Fibroblast of peridontal ligament (primary cell): ENCODE measurements at regions not wholly inside any gene's neighbourhood (a gene's known extent, or its start where the extent isn't known, plus 50 kb on each side); places are given as distances from the start of the nearest gene placed in this dataset.
"Not testable (repeated sequence)": the region's sequence is repeated elsewhere in the genome, so short reads cannot be mapped to it uniquely, and the experiment has no call there.

Experiments
- DNase-seq: peaks from one replicate; pipeline ENCODE4 v3.0.0-alpha.2; 2010; ENCODE audit errors: extremely low read depth

DNA sequence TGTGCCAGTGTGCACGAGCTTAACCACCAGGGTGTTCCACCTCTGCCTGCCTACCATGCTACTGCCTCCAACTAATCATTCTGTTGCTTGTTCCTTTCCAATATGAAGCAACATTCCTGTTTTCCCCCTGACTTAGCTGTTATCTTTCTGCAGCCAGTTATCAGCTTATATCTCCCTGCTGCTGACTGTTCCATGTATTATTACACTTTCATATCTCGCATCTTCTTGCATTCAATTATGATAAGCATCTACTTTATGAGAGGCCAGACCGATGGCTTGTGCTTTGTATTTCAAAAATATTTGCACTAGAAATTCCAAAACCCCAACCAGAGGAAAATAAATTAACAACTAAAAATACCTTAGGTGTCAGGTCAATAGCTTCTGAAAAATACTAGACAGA, 394.0 kb upstream of the BRINP1 start:
- DNase-seq, result no peak

- no peak for DNase-seq
Observed at GRCh38 chr9:119761812-119762211, 392.6 kb upstream of the BRINP1 start.

DNA sequence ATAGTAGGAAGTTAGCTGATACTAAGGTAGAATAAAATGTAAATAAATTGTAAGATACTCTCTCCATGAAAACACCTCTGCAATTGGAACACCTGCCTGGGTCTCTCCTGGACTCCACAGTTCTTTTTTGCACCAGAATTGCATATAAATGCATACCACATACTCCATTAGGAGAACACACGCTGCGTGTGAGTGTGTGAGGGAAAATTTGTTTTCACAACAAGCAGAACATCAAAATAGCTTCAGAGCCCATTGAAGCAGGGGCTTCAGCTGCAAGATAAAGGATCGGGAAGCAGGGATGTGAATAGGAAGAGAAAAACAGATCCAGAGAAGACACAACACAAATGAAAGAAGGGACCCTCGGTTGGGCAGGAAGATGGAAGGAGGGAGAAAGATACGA, 389.8 kb upstream of the BRINP1 start:
- no peak for DNase-seq

- no peak for DNase-seq
Observed at GRCh38 chr9:119758241-119758640, 389.0 kb upstream of the BRINP1 start.

DNA sequence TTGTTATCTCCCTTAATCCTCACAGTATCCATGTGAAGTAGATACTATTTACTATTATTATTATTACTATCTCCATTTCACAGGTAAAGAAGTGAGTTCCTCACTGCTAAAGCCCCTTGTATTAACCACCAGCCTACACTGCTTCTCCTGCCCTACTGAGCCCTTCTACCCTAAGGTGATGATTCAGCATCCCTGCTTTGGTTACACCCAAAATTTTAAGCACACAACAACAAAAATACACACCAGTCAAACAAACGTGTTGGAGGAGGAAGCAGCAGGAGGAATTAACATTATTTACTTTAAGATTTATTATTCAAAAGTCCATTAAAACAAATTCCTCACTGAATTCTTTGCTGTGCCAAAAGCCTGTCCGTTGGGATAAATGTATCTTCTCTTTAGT, 370.2 kb upstream of the BRINP1 start:
- no peak for DNase-seq

GRCh38 chr9:119736491-119737454, 367.5 kb upstream of the BRINP1 start:
- DNase-seq, result no peak

- no peak for DNase-seq
Observed at GRCh38 chr9:119727988-119728387, 358.8 kb upstream of the BRINP1 start.

GRCh38 chr9:119726035-119726434, 356.8 kb upstream of the BRINP1 start:
- no peak for DNase-seq

DNA sequence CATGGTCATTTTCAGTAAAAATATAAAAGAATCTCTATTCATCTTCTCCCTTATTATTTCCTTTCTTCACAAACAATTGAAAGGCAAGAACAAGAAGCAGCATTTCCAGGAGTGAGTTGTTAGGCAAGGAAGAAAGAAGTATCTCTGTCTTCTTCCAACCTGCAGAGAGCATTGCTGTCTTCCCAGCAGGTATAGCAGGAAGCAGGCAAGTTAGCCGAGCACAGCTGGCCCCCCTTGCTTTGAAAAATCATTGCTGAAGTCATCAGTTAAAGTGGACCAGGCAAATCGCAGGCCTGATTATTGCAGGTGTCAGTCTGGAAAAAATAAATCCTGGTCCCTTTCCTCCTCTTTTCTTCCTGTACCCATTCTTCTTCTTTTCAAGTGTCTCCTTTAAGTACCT, 353.1 kb upstream of the BRINP1 start:
- DNase-seq, result no peak

DNA sequence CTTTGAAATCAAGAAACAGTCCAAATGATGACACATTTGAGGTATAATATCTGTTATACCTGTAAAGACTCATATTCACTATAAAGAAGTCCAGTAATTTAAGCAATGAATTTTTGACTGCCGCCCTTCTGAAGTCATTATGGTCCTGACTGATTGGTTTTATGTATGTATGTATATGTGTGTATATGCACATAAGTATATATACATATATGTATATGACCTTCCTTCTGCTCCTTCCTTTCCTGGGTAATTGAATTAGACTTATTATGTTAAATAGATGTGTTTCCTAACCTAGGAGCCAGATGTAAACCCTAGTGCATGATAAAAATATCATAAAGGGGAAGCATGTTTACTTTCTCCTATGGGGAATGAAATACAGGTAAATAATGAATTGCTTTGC, 343.1 kb upstream of the BRINP1 start:
- no peak for DNase-seq

DNA sequence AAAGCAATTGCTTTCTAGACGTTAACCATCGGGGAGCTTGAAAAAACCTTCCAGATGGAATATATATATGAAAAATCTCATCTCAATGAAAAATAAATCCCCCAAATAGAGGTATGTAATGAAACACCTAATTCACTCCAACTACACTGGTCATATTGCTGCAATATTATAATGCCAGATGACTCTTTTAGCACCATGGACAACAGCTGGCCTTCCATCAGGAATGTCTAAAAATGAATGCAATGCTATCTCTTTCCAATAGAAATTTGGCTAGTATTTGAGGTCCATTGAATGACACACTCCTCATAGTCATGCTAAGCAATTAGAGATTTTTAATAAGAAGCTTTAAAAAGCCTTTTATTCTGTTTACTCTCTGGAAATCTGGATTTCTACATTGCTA, 340.2 kb upstream of the BRINP1 start:
- DNase-seq, result no peak

DNA sequence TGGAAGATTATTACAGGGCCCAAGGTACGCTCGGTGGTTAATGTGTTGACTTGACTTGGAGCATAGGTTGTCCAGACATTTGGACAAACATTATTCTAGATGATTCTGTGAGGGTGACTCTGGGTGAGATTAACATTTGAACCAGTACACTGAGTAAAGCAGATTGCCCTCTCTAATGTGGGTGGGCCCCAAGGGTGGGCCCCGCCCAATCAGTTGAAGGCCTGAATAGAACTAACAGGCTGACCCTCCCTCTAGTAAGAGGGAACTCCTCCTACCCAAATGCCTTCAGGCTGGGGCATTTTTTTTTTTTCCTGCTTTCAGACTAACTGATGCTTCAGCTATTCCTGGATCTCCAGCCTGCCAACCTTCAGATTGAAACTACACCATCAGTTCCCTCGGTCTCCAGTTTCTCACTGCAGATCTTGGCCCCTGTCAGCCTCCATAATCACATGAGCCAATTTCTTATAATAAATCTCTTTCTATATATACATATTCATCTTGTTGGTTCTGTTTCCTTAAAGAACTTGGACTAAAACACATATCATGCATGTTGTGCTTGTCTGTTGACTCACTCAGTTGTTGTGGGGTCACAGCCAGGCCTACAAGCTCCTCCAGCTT, 338.1 kb upstream of the BRINP1 start:
- DNase-seq, result no peak

DNA sequence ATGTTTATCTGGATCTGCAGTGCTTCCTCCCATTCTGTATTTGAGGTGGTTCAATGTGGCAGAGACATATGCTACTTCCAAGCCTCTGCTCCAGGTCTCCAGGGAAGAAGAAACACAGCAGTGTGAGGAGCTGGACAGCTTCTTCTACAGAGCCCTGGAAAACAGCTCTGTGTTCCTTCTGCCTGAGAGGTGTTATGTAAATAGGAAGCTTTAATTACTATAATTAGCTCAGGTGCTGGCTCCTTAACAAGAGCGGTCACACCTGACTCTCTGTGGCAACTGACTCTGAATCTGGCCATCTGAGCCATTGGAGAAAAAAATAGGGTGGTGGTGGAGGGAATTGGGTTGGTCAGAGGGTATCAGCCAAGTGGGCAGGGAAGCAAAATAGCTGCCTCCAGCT, 332.4 kb upstream of the BRINP1 start:
- DNase-seq, result no peak

DNA sequence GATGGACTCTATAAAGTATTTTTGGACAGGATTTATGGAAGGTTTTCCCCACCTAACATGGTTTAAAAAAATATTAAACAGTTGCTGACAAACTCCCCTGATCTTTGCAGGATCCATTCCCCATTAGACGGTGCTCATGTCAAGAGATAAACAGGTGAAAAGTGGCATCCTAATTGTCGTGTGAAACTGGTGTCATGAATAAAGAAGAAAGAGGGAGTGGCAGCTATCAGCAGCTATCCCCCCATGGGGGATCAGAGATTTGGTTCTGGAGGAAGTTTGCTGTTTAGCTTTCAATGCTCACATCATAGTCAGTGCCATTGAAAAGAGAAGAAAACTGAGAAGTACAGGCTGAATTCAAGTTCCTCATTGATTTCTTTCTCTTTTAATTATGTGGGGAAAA, 329.3 kb upstream of the BRINP1 start:
- DNase-seq, result no peak

GRCh38 chr9:119697996-119698395, 328.8 kb upstream of the BRINP1 start:
- DNase-seq, result no peak

DNA sequence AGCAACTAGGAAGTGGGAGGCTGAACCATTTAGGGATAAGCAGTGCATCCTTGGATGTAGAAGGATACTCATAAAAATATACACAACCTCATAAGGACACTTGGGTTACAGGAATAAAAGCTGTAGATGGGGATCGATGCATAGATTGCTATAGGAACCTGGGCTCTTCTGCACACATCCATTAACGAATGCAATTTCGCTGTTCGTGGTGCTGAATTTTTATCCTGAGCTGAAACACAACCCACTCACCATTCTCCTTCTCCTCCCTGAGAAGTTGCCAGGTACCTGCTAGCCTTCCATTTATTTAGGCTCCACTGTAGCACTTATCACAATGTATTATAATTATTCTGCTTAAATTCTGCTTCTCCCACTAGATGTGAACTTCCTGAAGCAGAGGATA, 320.6 kb upstream of the BRINP1 start:
- no peak for DNase-seq

GRCh38 chr9:119688547-119688946, 319.3 kb upstream of the BRINP1 start:
- DNase-seq, result no peak

DNA sequence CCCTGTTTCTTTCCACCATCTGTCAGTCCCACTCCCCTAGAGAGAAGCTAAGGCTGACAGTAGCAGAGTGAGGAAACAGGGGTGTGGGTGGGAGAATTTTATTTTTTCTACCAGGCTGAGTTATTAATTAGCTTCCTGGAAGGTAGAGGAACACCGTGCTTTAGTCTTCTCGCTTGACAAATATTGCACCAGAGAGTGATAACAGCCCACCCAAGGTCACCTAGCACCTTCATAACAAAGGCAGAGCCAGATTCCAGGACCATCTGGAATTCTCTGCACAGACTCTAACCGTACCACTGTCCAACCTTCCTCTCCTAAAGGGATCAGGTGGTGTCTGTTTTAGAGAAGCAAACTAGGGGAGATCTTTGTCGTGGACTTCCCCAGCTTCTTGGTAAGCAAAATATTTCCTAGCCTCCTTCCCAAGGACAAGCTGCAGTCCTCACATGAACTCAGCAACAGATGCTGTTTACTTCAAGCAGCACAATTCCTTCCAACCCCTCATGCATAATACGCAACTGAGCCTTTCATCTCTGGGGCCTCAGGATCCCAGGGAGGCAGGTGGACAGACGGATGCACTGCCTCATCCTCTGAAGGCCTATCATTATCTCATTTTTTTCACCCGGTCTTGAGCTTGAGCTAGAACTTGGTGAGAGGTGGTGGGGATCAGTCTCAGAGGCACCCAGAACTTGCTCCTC, 308.7 kb upstream of the BRINP1 start:
- DNase-seq, result no peak

GRCh38 chr9:119675951-119676350, 306.7 kb upstream of the BRINP1 start:
- no peak for DNase-seq

- not testable (repeated sequence) for DNase-seq
Observed at GRCh38 chr9:119672763-119673162, 303.5 kb upstream of the BRINP1 start.

- no peak for DNase-seq
Observed at GRCh38 chr9:119667916-119668315, 298.7 kb upstream of the BRINP1 start.

- DNase-seq, result no peak
Observed at GRCh38 chr9:119667163-119667562, 297.9 kb upstream of the BRINP1 start.

DNA sequence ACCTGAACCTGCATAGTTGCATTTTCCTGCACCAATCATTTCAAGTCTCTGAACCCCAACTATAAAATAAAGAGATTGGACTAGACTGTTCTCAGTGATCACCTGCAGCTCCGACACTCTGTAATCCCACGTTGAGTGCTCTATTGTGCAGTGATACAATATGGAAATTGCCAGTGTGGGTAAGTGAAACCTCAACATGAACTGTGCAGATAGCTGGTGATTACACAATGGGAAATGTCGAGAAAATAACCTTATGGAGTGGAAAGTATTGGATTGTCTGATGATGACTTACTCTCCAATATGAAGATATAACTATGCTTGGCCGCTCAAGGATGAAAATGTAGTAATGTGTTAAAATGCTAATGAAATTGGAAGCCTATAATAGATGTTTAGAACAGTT, 293.1 kb upstream of the BRINP1 start:
- DNase-seq, result no peak
